Rectal smooth muscle tissue (tissue), 1 donor: ENCODE measurements at regions not wholly inside any gene's neighbourhood (a gene's known extent, or its start where the extent isn't known, plus 50 kb on each side); places are given as distances from the start of the nearest gene placed in this dataset.

ENCODE experiments used
- H3K27ac ChIP-seq: one replicate; pipeline ENCODE4 v1.7.0; 2013; ENCODE audit warnings: low read depth, low read length, inconsistent platforms
- H3K27me3 ChIP-seq: one replicate; pipeline ENCODE4 v1.7.0; 2013; ENCODE audit warnings: low read length; ENCODE audit not compliant: control insufficient read depth, insufficient read depth
- H3K36me3 ChIP-seq: one replicate; pipeline ENCODE4 v1.7.0; 2013; ENCODE audit warnings: low read length; ENCODE audit not compliant: control insufficient read depth, insufficient read depth
- H3K4me1 ChIP-seq: one replicate; pipeline ENCODE4 v1.7.0; 2013; ENCODE audit warnings: low read length; ENCODE audit not compliant: control insufficient read depth, insufficient read depth
- H3K4me3 ChIP-seq: one replicate; pipeline ENCODE4 v1.7.0; 2013; ENCODE audit warnings: low read length
- H3K9ac ChIP-seq: one replicate; pipeline ENCODE4 v1.7.0; 2013; ENCODE audit warnings: low read length

GRCh38 chr3:72227486-72228070 lies 442.6 kb upstream of the PROK2 start:
- Histone ChIP-seq H3K36me3 (no peaks in the 10 kb centered on the region), H3K4me3 (no peak overlapping the region), H3K9ac (no peak overlapping the region), H3K27ac (no peak overlapping the region), H3K27me3 (no peaks in the 10 kb centered on the region), H3K4me1 (peaks cover 6% of the 10 kb centered on the region)

DNA sequence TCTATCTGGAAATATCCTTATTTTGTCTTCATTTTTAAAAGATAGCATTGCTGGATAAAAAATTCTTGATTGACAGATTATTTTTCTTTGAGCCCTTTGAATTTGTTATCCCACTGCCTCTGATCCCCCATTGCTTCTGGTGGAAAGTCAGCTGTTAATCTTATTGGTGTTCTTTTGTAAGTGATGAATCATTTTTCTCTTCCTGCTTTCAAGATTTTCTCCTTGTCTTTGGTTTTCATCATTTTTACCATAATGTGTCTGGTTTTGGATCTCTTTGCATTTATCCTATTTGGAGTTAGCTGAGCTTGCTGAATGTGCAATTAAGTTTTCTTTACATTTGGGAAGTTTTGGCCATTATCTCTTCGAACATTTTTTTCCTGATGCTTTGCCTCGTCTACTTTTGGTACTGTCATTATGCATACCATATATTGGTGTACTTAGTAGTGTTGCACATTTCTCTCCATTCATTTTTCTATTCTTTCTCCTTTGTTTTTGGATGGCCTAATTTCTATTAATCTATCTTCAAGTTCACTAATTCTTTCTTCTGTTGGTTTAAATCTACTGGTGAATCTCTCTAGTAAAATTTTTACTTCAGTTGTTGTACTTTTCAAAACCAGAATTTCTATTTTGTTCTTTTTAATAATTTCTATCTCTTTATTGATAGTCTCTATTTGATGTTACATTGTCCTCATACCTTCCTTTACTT lies 440.0 kb upstream of the PROK2 start:
- Histone ChIP-seq H3K4me1 (no peaks in the 10 kb centered on the region), H3K27ac (no peak overlapping the region), H3K36me3 (no peaks in the 10 kb centered on the region), H3K27me3 (no peaks in the 10 kb centered on the region), H3K9ac (no peak overlapping the region), H3K4me3 (no peak overlapping the region)

DNA sequence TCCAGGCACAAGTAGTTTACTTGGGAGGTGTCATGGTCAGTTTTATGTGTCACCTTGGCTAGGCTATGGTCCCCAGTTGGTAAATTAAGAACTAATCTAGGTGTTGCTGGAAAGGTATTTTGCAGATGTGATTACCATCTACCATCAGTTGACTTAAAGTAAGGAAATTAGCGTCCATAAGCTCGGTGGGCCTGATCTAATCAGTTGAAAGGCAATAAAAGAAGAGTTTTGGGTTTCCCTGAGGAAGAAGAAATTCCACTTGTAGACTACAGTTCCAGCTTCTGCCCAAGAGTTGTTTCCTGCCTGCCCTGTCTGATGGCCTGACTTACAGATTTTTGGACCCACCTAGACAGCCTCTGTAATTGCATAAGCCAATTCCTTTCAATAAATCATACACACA lies 438.7 kb upstream of the PROK2 start:
- Histone ChIP-seq H3K9ac (no peak overlapping the region), H3K4me1 (no peaks in the 10 kb centered on the region), H3K27ac (no peak overlapping the region), H3K4me3 (no peak overlapping the region), H3K27me3 (no peaks in the 10 kb centered on the region), H3K36me3 (no peaks in the 10 kb centered on the region)

- Histone ChIP-seq H3K36me3 (no peaks in the 10 kb centered on the region), H3K4me1 (no peaks in the 10 kb centered on the region), H3K9ac (no peak overlapping the region), H3K27ac (no peak overlapping the region), H3K27me3 (no peaks in the 10 kb centered on the region), H3K4me3 (no peak overlapping the region)
Observed at GRCh38 chr3:72223116-72223515, 438.2 kb upstream of the PROK2 start.

- Histone ChIP-seq H3K27ac (no peak overlapping the region), H3K9ac (no peak overlapping the region), H3K27me3 (no peaks in the 10 kb centered on the region), H3K36me3 (no peaks in the 10 kb centered on the region), H3K4me3 (no peak overlapping the region), H3K4me1 (no peaks in the 10 kb centered on the region)
Observed at GRCh38 chr3:72222410-72222809, 437.5 kb upstream of the PROK2 start.

GRCh38 chr3:72220946-72221345 lies 436.0 kb upstream of the PROK2 start:
- no peaks in the 10 kb centered on the region for H3K4me1 ChIP-seq
- H3K27ac ChIP-seq = no peak overlapping the region
- H3K4me3 ChIP-seq = no peak overlapping the region
- H3K36me3 ChIP-seq = no peaks in the 10 kb centered on the region
- H3K9ac ChIP-seq = no peak overlapping the region
- no peaks in the 10 kb centered on the region for H3K27me3 ChIP-seq

DNA sequence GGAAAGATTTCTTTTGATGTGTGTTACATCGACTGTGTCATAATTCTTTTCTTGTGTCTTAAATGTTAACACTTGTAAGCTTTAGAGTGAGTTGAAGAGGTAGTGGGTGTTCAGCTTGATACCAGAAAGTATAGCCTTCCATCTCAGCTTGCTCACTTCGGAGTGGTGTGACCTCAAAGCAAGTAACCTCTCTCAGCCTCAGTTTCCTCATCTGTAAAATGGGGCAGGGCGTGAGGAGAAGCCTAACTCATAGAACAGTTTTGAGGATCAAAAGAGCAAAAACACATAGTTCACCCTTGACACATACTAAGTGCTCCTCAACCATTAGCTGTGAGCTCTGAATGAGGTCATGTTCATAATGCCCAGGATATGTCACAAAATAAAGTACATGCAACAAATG lies 434.8 kb upstream of the PROK2 start:
- no peaks in the 10 kb centered on the region for H3K36me3 ChIP-seq
- H3K4me3 ChIP-seq = no peak overlapping the region
- no peaks in the 10 kb centered on the region for H3K4me1 ChIP-seq
- H3K27ac ChIP-seq = no peak overlapping the region
- H3K27me3 ChIP-seq = no peaks in the 10 kb centered on the region
- no peak overlapping the region for H3K9ac ChIP-seq

DNA sequence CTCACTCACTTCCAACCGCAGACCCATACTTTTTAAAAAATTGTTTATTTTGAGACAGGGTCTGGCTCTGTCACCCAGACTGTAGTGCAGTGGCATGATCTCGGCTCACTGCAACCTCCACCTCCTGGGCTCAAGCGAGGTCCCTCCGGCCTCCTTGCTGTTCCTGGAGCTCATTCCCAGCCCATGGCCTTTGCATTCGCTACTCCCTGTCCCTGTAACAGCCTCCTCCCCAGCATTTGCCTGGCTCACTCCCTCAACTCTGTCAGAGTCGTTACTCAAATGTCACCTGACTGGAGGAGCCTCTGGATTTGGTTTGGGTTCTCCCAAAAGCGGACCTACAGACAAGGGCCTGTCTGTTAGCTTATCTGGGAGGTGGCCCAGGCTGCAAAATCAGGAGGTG lies 432.6 kb upstream of the PROK2 start:
- Histone ChIP-seq H3K4me1 (no peaks in the 10 kb centered on the region), H3K9ac (no peak overlapping the region), H3K36me3 (no peaks in the 10 kb centered on the region), H3K27me3 (no peaks in the 10 kb centered on the region), H3K27ac (no peak overlapping the region), H3K4me3 (no peak overlapping the region)

GRCh38 chr3:72214066-72214951 lies 429.4 kb upstream of the PROK2 start:
- no peaks in the 10 kb centered on the region for H3K36me3 ChIP-seq
- no peak overlapping the region for H3K9ac ChIP-seq
- H3K4me1 ChIP-seq = no peaks in the 10 kb centered on the region
- H3K27ac ChIP-seq = no peak overlapping the region
- H3K27me3 ChIP-seq = no peaks in the 10 kb centered on the region
- no peak overlapping the region for H3K4me3 ChIP-seq

- no peak overlapping the region for H3K27ac ChIP-seq
- H3K27me3 ChIP-seq = no peaks in the 10 kb centered on the region
- H3K9ac ChIP-seq = no peak overlapping the region
- no peak overlapping the region for H3K4me3 ChIP-seq
- no peaks in the 10 kb centered on the region for H3K4me1 ChIP-seq
- H3K36me3 ChIP-seq = no peaks in the 10 kb centered on the region
Observed at GRCh38 chr3:72213296-72214065, 428.5 kb upstream of the PROK2 start.

- Histone ChIP-seq H3K27ac (no peak overlapping the region), H3K36me3 (no peaks in the 10 kb centered on the region), H3K4me1 (no peaks in the 10 kb centered on the region), H3K9ac (no peak overlapping the region), H3K27me3 (no peaks in the 10 kb centered on the region), H3K4me3 (no peak overlapping the region)
Observed at GRCh38 chr3:72212396-72212795, 427.4 kb upstream of the PROK2 start.

GRCh38 chr3:72210261-72210660 lies 425.3 kb upstream of the PROK2 start:
- Histone ChIP-seq H3K27me3 (no peaks in the 10 kb centered on the region), H3K36me3 (no peaks in the 10 kb centered on the region)

More at GRCh38 chr3:72210261-72210660, 425.3 kb upstream of the PROK2 start:
- H3K4me3 ChIP-seq = no peak overlapping the region
- no peak overlapping the region for H3K27ac ChIP-seq
- H3K4me1 ChIP-seq = no peaks in the 10 kb centered on the region
- H3K9ac ChIP-seq = no peak overlapping the region
